GM23338 (cell line): ENCODE measurements at regions not wholly inside any gene's neighbourhood (a gene's known extent, or its start where the extent isn't known, plus 50 kb on each side); places are given as distances from the start of the nearest gene placed in this dataset.
"Not testable (repeated sequence)": the region's sequence is repeated elsewhere in the genome, so short reads cannot be mapped to it uniquely, and the experiment has no call there.

ENCODE experiments used
- ATAC-seq: fragments of 200-7000 bp; cut with Tn5 transposase; 3 replicates; pipeline ENCODE4 v1.9.1; 2020
- DNase-seq: peaks from one replicate; pipeline ENCODE4 v3.0.0-alpha.2; 2015; ENCODE audit warnings: low spot score
- H2AFZ ChIP-seq: fragments of 200-600 bp; sonication (generic); 2 replicates; pipeline ENCODE4 v1.8.0; 2016; ENCODE audit warnings: antibody characterized with exemption, mild to moderate bottlenecking, moderate library complexity
- H3F3A ChIP-seq: fragments of 200-600 bp; sonication (generic); replicated peaks from 2 replicates; pipeline ENCODE4 v1.8.0; 2017; ENCODE audit warnings: antibody characterized with exemption, mixed run types, low read depth
- H3K27ac ChIP-seq: fragments of 200-600 bp; sonication (generic); 2 replicates; pipeline ENCODE4 v1.6.1; 2016; ENCODE audit warnings: low read depth
- H3K27me3 ChIP-seq: fragments of 200-600 bp; sonication (generic); 2 replicates; pipeline ENCODE4 v1.8.0; 2016; ENCODE audit warnings: mild to moderate bottlenecking, mixed run types, moderate library complexity; ENCODE audit not compliant: insufficient read depth
- H3K36me3 ChIP-seq: fragments of 200-600 bp; sonication (generic); 2 replicates; pipeline ENCODE4 v1.8.0; 2016; ENCODE audit warnings: mild to moderate bottlenecking; ENCODE audit not compliant: insufficient read depth
- H3K4me1 ChIP-seq: fragments of 200-600 bp; sonication (generic); 2 replicates; pipeline ENCODE4 v1.8.0; 2016; ENCODE audit warnings: mild to moderate bottlenecking, moderate library complexity; ENCODE audit not compliant: insufficient read depth
- H3K4me2 ChIP-seq: fragments of 200-600 bp; sonication (generic); 2 replicates; pipeline ENCODE4 v1.7.1; 2017; ENCODE audit warnings: mixed run types
- H3K4me3 ChIP-seq: fragments of 200-600 bp; sonication (generic); 2 replicates; pipeline ENCODE4 v1.6.1; 2016; ENCODE audit warnings: mixed run types
- H3K79me2 ChIP-seq: fragments of 200-600 bp; sonication (generic); replicated peaks from 2 replicates; pipeline ENCODE4 v1.8.0; 2017; ENCODE audit warnings: mild to moderate bottlenecking; ENCODE audit not compliant: insufficient read depth
- H3K9me2 ChIP-seq: fragments of 200-600 bp; sonication (generic); 2 replicates; pipeline ENCODE4 v1.8.0; 2017; ENCODE audit not compliant: insufficient read depth
- H4K20me1 ChIP-seq: fragments of 200-600 bp; sonication (generic); replicated peaks from 2 replicates; pipeline ENCODE4 v1.8.0; 2017; ENCODE audit warnings: mild to moderate bottlenecking; ENCODE audit not compliant: insufficient read depth
- H3K27ac Mint-ChIP-seq: 2 replicates; pipeline ENCODE4 v1.8.0; 2020; ENCODE audit warnings: inconsistent platforms, mild to moderate bottlenecking, moderate library complexity, mixed read lengths
- H3K27me3 Mint-ChIP-seq: 3 replicates; pipeline ENCODE4 v1.8.0; 2022; ENCODE audit warnings: low read depth, mild to moderate bottlenecking, moderate library complexity, mixed read lengths, inconsistent platforms; ENCODE audit not compliant: insufficient read depth, poor library complexity
- H3K36me3 Mint-ChIP-seq: 3 replicates; pipeline ENCODE4 v1.8.0; 2021; ENCODE audit warnings: low read depth, mild to moderate bottlenecking, inconsistent platforms, moderate library complexity, mixed read lengths
- H3K4me1 Mint-ChIP-seq: 3 replicates; pipeline ENCODE4 v1.8.0; 2020; ENCODE audit warnings: mild to moderate bottlenecking, inconsistent platforms, mixed read lengths
- H3K4me3 Mint-ChIP-seq: 3 replicates; pipeline ENCODE4 v1.8.0; 2021; ENCODE audit warnings: moderate library complexity, mild to moderate bottlenecking, inconsistent platforms, mixed read lengths
- H3K9me3 Mint-ChIP-seq: 3 replicates; pipeline ENCODE4 v1.8.0; 2020; ENCODE audit warnings: moderate library complexity, mild to moderate bottlenecking, inconsistent platforms, mixed read lengths
- CTCF ChIP-seq, 2 experiments: fragments of 200-600 bp in 1 of 2; sonication (generic) in 1 of 2; conservative IDR thresholded peaks; 2 replicates each; pipeline versions ENCODE4 v1.5.1 to v1.6.1; 2016 to 2017; ENCODE audit warnings: antibody characterized with exemption in 2 of 2, low read depth in 2 of 2, mild to moderate bottlenecking in 2 of 2, moderate library complexity in 1 of 2
- EZH2 ChIP-seq: fragments of 200-600 bp; sonication (generic); IDR thresholded peaks from one replicate; pipeline ENCODE4 v1.8.0; 2017; ENCODE audit warnings: antibody characterized with exemption, mild to moderate bottlenecking, low read depth; ENCODE audit not compliant: unreplicated experiment
- JUNB ChIP-seq: IDR thresholded peaks from one replicate; pipeline ENCODE4 v1.6.1; 2016; ENCODE audit warnings: antibody characterized with exemption; ENCODE audit not compliant: unreplicated experiment
- STAT1 ChIP-seq: IDR thresholded peaks from one replicate; pipeline ENCODE4 v1.6.1; 2016; ENCODE audit warnings: antibody characterized with exemption; ENCODE audit not compliant: unreplicated experiment
- ZNF331 ChIP-seq: fragments of 250-450 bp; sonication (Bioruptor Pico); IDR thresholded peaks from 2 replicates; pipeline ENCODE4 v1.5.0; 2020; ENCODE audit warnings: low read depth, mild to moderate bottlenecking, moderate library complexity
- ZNF462 ChIP-seq: fragments of 250-450 bp; sonication (Bioruptor Pico); IDR thresholded peaks from 2 replicates; pipeline ENCODE4 v1.5.0; 2020; ENCODE audit warnings: mild to moderate bottlenecking, moderate library complexity

- TF ChIP-seq CTCF (conservative IDR thresholded peaks at IDR 0.05; ENCODE audit: low read depth in 2 of 2) = no peak
Measured at GRCh38 chr10:44099511-44099910, 285.4 kb downstream of the CXCL12 start (continued).

GRCh38 chr10:44096217-44096616 is 288.7 kb downstream of the CXCL12 start:
- H3K27me3 Mint-ChIP-seq, ATAC-seq, H3K4me3 Mint-ChIP-seq, H3K4me3 ChIP-seq, H3K4me1 ChIP-seq, H3K79me2 ChIP-seq, DNase-seq, H3K27me3 ChIP-seq, H3F3A ChIP-seq, H3K4me2 ChIP-seq, H2AFZ ChIP-seq, H4K20me1 ChIP-seq, H3K4me1 Mint-ChIP-seq, H3K9me2 ChIP-seq, H3K27ac Mint-ChIP-seq, H3K27ac ChIP-seq, H3K36me3 ChIP-seq: not testable (repeated sequence)
- Mint-ChIP-seq H3K36me3 (peaks cover 17% of the 10 kb centered on the region), H3K9me3 (peaks cover 38% of the 10 kb centered on the region)

- no peak overlapping the region for H2AFZ ChIP-seq
- no peaks in the 10 kb centered on the region for H3K36me3 ChIP-seq
- H3K9me2 ChIP-seq = peaks cover 17% of the 10 kb centered on the region; the same call in 1 of the 2 replicates
- no peak overlapping the region for H3K4me3 Mint-ChIP-seq
- no peaks in the 10 kb centered on the region for H3K4me1 ChIP-seq
- no peak overlapping the region for H3K27ac ChIP-seq
- H4K20me1 ChIP-seq = no peaks in the 10 kb centered on the region
- no peak overlapping the region for H3K4me2 ChIP-seq
- peaks cover 3% of the 10 kb centered on the region for H3K27me3 Mint-ChIP-seq
- no peaks in the 10 kb centered on the region for H3F3A ChIP-seq
- no peak for ATAC-seq
- H3K36me3 Mint-ChIP-seq = peaks cover 16% of the 10 kb centered on the region
- DNase-seq = no peak
- peaks cover 7% of the 10 kb centered on the region; the same call in 2 of the 3 replicates for H3K4me1 Mint-ChIP-seq
- H3K79me2 ChIP-seq = no peaks in the 10 kb centered on the region
- H3K27me3 ChIP-seq = no peaks in the 10 kb centered on the region
- H3K27ac Mint-ChIP-seq = no peak overlapping the region
- H3K4me3 ChIP-seq = no peak overlapping the region
- peaks cover 36% of the 10 kb centered on the region for H3K9me3 Mint-ChIP-seq
- TF ChIP-seq JUNB = no peak
- TF ChIP-seq CTCF (conservative IDR thresholded peaks at IDR 0.05; ENCODE audit: low read depth in 2 of 2) = no peak
- no peak for TF ChIP-seq STAT1
- TF ChIP-seq ZNF331 (CRISPR knock-in tag) = no peak
- no peak for TF ChIP-seq EZH2
- TF ChIP-seq ZNF462 (CRISPR knock-in tag) = no peak
Measured at GRCh38 chr10:44089671-44090070, 295.2 kb downstream of the CXCL12 start.
